GM12878 (cell line): ENCODE measurements at regions not wholly inside any gene's neighbourhood (a gene's known extent, or its start where the extent isn't known, plus 50 kb on each side); places are given as distances from the start of the nearest gene placed in this dataset.

Experiments used
- BRCA1 ChIP-seq: IDR thresholded peaks from 2 replicates; pipeline ENCODE4 v1.6.1; 2011; ENCODE audit warnings: low read depth, low read length, improper control_type of control experiment
- EZH2 ChIP-seq: IDR thresholded peaks from 2 replicates; pipeline ENCODE4 v1.6.1; 2012; ENCODE audit warnings: low read depth, mild to moderate bottlenecking, control low read depth, inconsistent platforms, low read length, borderline replicate concordance; ENCODE audit not compliant: control insufficient read depth
- FOS ChIP-seq: IDR thresholded peaks from 3 replicates; pipeline ENCODE4 v1.6.1; 2011; ENCODE audit warnings: borderline replicate concordance; ENCODE audit not compliant: insufficient read length; ENCODE audit errors: extremely low read depth
- NR2F1 ChIP-seq: fragments of 450-650 bp; conservative IDR thresholded peaks from 2 replicates; pipeline ENCODE4 v1.6.1; 2017; ENCODE audit warnings: mild to moderate bottlenecking
- POLR2A ChIP-seq: IDR thresholded peaks from 2 replicates; pipeline ENCODE4 v1.6.1; 2011; ENCODE audit warnings: low read depth, mild to moderate bottlenecking, low read length
- RCOR1 ChIP-seq: conservative IDR thresholded peaks from 2 replicates; pipeline ENCODE4 v1.6.1; 2012; ENCODE audit warnings: low read depth, low read length, improper control_type of control experiment
- RFX5 ChIP-seq: IDR thresholded peaks from 2 replicates; pipeline ENCODE4 v1.6.1; 2011; ENCODE audit warnings: low read depth, low read length, improper control_type of control experiment
- SMC3 ChIP-seq: IDR thresholded peaks from 2 replicates; pipeline ENCODE4 v1.6.1; 2011; ENCODE audit warnings: low read length, improper control_type of control experiment, borderline replicate concordance
- TF ChIP-seq, protein P1 (sequence below), 3 experiments: IDR thresholded peaks in 2 of 3; conservative IDR thresholded peaks in 1 of 3; 2 replicates each; pipeline ENCODE4 v1.5.1; 2011; ENCODE audit warnings: low read depth in 3 of 3, low read length in 3 of 3, mild to moderate bottlenecking in 3 of 3, control low read depth in 2 of 3, moderate library complexity in 2 of 3, inconsistent platforms in 1 of 3, mixed read lengths in 1 of 3; ENCODE audit not compliant: control insufficient read depth in 2 of 3, insufficient read depth in 1 of 3; ENCODE audit errors: extremely low read depth in 1 of 3
- TF ChIP-seq, protein P2 (sequence below): fragments of 450-650 bp; IDR thresholded peaks from 2 replicates; pipeline ENCODE4 v1.6.1; 2017; ENCODE audit warnings: antibody characterized with exemption, mild to moderate bottlenecking, moderate library complexity

DNA sequence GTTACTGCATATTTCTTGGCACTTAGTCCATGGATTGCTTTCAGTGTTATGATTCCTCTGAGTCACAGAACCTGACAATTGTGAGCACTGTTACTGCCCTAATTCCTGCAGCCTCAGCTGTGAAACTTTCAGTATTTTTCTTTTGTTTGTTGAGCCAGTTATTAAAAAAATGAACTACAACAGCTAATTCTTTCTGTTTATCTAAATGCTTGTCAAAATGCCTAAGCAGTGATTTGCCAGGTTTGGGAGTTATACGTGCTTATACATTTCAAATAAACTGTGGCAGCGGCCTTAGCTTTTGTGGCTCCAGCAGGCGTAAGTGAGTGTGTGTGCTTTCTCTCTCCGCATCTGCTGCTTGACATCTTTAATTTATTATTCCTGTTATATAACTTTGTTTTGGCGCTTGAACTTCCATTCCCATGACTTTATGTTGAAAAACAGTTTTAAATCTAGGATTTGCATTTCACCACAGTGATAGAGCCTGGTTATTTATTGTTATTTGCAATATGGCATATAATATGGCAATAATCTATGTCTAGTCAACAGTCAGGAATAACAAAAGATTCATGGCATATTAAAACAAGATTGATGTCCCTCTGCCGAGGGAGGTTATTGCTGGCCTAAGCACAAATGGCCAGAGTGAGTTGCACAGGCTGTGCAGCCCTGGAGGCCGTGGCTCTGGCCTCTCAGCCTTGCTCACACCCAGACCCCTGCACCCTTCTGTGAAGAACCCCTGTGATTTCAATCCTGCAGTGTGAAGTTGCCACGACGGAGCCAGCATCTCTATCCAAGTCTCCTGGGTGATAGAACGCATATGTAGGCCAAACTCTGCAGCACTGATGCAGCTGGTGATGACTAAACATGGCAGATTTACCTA is 303.4 kb downstream of the THBS2 start:
- TF ChIP-seq RCOR1 (no peak), SMC3 (no peak), NR2F1 (no peak), FOS (no peak), BRCA1 (no peak), POLR2A (no peak), RFX5 (no peak), EZH2 (no peak)
- TF ChIP-seq, protein P1, sequence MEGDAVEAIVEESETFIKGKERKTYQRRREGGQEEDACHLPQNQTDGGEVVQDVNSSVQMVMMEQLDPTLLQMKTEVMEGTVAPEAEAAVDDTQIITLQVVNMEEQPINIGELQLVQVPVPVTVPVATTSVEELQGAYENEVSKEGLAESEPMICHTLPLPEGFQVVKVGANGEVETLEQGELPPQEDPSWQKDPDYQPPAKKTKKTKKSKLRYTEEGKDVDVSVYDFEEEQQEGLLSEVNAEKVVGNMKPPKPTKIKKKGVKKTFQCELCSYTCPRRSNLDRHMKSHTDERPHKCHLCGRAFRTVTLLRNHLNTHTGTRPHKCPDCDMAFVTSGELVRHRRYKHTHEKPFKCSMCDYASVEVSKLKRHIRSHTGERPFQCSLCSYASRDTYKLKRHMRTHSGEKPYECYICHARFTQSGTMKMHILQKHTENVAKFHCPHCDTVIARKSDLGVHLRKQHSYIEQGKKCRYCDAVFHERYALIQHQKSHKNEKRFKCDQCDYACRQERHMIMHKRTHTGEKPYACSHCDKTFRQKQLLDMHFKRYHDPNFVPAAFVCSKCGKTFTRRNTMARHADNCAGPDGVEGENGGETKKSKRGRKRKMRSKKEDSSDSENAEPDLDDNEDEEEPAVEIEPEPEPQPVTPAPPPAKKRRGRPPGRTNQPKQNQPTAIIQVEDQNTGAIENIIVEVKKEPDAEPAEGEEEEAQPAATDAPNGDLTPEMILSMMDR (IDR thresholded peaks at IDR 0.05 in 2 of 3, conservative IDR thresholded peaks at IDR 0.05 in 1 of 3; ENCODE audit: control insufficient read depth in 2 of 3, extremely low read depth in 1 of 3, insufficient read depth in 1 of 3, low read depth in 3 of 3, low read length in 3 of 3), result no peak
- TF ChIP-seq, protein P2, sequence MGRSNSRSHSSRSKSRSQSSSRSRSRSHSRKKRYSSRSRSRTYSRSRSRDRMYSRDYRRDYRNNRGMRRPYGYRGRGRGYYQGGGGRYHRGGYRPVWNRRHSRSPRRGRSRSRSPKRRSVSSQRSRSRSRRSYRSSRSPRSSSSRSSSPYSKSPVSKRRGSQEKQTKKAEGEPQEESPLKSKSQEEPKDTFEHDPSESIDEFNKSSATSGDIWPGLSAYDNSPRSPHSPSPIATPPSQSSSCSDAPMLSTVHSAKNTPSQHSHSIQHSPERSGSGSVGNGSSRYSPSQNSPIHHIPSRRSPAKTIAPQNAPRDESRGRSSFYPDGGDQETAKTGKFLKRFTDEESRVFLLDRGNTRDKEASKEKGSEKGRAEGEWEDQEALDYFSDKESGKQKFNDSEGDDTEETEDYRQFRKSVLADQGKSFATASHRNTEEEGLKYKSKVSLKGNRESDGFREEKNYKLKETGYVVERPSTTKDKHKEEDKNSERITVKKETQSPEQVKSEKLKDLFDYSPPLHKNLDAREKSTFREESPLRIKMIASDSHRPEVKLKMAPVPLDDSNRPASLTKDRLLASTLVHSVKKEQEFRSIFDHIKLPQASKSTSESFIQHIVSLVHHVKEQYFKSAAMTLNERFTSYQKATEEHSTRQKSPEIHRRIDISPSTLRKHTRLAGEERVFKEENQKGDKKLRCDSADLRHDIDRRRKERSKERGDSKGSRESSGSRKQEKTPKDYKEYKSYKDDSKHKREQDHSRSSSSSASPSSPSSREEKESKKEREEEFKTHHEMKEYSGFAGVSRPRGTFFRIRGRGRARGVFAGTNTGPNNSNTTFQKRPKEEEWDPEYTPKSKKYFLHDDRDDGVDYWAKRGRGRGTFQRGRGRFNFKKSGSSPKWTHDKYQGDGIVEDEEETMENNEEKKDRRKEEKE, result no peak
